ENCODE measurements at regions not wholly inside any gene's neighbourhood (a gene's known extent, or its start where the extent isn't known, plus 50 kb on each side); places are given as distances from the start of the nearest gene placed in this dataset.

DNA sequence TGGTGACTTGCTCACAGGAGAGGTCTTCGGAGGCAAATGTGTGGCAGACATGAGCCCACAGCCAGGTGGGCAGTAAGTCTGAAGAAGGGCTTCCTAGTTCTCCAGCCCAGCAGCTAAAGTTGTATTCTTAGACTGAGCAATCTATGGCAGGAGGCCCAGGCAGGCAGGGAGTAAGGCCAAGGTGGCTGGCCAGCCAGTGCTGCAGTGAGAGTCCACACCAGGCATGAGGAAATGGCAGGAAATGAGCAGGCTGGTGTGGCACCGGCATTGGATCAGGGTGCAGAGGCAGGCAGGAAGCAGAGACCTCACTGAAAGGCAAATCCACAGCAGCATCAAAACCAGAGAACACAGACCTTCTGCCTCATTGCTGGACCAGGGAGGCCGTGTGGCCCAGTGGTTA is 84.6 kb upstream of the PDE1C start:
- no peak overlapping the region for H3K4me3 ChIP-seq
- no peaks in the 10 kb centered on the region for H3K27me3 ChIP-seq
- peak overlapping the region in 1 of 2 donors; percentile 47 for H3K27ac ChIP-seq
- intact Hi-C loops (cut with DNase I): no loop called here
- no peaks in the 10 kb centered on the region for H3K4me1 ChIP-seq
- peak; percentile 30 to 70 for DNase-seq (ENCODE audit: low spot score in 2 of 2)
- no peaks in the 10 kb centered on the region for H3K9me3 ChIP-seq
- TF ChIP-seq, protein P1, sequence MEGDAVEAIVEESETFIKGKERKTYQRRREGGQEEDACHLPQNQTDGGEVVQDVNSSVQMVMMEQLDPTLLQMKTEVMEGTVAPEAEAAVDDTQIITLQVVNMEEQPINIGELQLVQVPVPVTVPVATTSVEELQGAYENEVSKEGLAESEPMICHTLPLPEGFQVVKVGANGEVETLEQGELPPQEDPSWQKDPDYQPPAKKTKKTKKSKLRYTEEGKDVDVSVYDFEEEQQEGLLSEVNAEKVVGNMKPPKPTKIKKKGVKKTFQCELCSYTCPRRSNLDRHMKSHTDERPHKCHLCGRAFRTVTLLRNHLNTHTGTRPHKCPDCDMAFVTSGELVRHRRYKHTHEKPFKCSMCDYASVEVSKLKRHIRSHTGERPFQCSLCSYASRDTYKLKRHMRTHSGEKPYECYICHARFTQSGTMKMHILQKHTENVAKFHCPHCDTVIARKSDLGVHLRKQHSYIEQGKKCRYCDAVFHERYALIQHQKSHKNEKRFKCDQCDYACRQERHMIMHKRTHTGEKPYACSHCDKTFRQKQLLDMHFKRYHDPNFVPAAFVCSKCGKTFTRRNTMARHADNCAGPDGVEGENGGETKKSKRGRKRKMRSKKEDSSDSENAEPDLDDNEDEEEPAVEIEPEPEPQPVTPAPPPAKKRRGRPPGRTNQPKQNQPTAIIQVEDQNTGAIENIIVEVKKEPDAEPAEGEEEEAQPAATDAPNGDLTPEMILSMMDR (IDR thresholded peaks at IDR 0.05): no peak
- no peaks in the 10 kb centered on the region for H3K36me3 ChIP-seq

DNA sequence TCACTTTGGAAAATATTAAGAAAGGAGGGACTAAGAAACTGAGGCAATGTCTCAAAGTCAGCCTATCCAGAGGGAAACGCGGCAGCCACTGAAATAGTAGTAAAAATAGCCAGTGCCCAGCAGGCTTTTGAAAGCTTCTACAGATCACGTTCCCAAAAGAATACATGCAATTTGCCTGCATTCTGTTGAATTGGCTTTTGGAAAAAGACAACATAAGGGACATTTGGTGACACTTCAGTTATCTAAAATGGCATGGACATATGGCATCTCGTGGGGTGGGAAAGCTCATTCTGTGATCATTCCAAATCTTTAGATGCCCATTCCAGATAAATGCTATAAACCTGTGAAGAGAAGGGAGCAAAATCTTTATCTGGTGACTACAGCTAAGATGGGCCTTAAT is 82.8 kb upstream of the PDE1C start:
- Histone ChIP-seq H3K4me3 (no peak overlapping the region), H3K27ac (no peak overlapping the region), H3K9me3 (no peaks in the 10 kb centered on the region), H3K27me3 (no peaks in the 10 kb centered on the region), H3K36me3 (no peaks in the 10 kb centered on the region), H3K4me1 (no peaks in the 10 kb centered on the region)
- intact Hi-C loops (cut with DNase I): no loop called here
- no peak for DNase-seq (ENCODE audit: low spot score in 2 of 2)
- TF ChIP-seq, protein P1 (IDR thresholded peaks at IDR 0.05): no peak

DNA sequence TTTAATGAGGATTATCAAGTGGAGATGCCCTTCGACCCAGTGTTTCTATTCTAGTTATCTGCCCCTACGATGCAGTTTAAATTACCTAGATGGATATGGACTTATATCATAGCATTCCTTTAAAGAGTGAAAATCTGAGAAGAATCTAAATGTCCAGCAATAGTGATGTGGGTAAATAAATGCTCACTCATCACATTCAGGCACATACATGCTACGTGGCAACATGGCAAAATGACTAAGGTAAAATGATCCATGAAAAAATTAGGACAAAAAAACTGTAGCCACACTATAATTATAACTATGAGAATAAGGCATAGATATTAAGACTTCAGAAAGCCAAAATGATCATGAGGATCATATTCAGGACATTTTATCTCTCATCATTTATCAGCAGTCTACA is 82.4 kb upstream of the PDE1C start:
- no peak for DNase-seq (ENCODE audit: low spot score in 2 of 2)
- Histone ChIP-seq H3K27me3 (no peaks in the 10 kb centered on the region), H3K4me1 (no peaks in the 10 kb centered on the region), H3K9me3 (no peaks in the 10 kb centered on the region), H3K27ac (no peak overlapping the region), H3K36me3 (no peaks in the 10 kb centered on the region), H3K4me3 (no peak overlapping the region)
- intact Hi-C loops (cut with DNase I): no loop called here
- TF ChIP-seq, protein P1 (IDR thresholded peaks at IDR 0.05): no peak

DNA sequence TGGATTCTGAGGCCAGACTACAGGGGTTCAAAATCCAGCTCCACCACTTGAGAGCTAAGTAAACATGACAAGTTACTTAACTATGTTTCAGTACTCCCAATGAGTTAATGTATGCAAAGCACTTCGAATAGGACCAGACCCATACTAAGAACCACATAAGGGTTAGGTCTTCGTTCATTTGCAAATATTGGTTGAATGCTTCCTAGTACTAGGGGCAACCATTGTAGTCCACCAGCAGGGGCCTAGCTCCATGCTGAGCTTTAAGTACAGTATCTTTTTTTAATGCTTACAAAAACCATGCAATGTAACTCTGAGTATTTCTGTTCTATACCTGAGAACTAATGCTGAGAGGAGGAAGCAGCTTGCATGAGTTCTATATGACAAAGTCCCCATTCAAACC is 80.4 kb upstream of the PDE1C start:
- no peak overlapping the region for H3K4me3 ChIP-seq
- TF ChIP-seq, protein P1 (IDR thresholded peaks at IDR 0.05): no peak
- DNase-seq (ENCODE audit: low spot score in 2 of 2): no peak

DNA sequence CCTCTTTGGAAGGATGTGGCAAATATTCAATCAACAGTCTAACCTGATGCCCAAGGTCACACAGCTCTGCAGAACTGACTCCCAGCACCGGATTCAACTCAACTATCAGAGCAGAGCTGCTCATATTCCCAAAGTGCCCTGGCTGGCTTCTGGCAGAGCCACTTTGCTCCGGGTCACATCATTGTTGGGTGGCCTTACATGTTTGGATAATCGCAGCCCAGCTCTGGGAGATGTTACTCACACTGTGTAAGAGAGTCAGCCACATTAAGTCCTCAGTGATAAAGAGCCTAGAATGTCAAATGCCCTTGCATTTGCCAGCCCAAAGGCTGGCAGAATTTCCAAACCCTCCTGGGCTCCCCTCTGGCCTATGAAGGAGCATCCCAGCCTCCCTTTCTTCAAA is 79.8 kb upstream of the PDE1C start:
- TF ChIP-seq, protein P1 (IDR thresholded peaks at IDR 0.05): no peak
- H3K4me3 ChIP-seq: no peak overlapping the region
- H3K36me3 ChIP-seq: no peaks in the 10 kb centered on the region
- H3K4me1 ChIP-seq: no peaks in the 10 kb centered on the region
- no peaks in the 10 kb centered on the region for H3K27me3 ChIP-seq
- DNase-seq (ENCODE audit: low spot score in 2 of 2): no peak
- intact Hi-C loops (cut with DNase I): no loop called here
- H3K9me3 ChIP-seq: no peaks in the 10 kb centered on the region
- H3K27ac ChIP-seq: no peak overlapping the region

More for the DNA sequence above, 80.4 kb upstream of the PDE1C start:
- Histone ChIP-seq H3K27ac (no peak overlapping the region), H3K9me3 (no peaks in the 10 kb centered on the region), H3K27me3 (no peaks in the 10 kb centered on the region), H3K4me1 (no peaks in the 10 kb centered on the region), H3K36me3 (no peaks in the 10 kb centered on the region)
- intact Hi-C loops (cut with DNase I): no loop called here
